ENCODE measurements at regions not wholly inside any gene's neighbourhood (a gene's known extent, or its start where the extent isn't known, plus 50 kb on each side); places are given as distances from the start of the nearest gene placed in this dataset.
"Not testable (repeated sequence)": the region's sequence is repeated elsewhere in the genome, so short reads cannot be mapped to it uniquely, and the experiment has no call there.

DNA sequence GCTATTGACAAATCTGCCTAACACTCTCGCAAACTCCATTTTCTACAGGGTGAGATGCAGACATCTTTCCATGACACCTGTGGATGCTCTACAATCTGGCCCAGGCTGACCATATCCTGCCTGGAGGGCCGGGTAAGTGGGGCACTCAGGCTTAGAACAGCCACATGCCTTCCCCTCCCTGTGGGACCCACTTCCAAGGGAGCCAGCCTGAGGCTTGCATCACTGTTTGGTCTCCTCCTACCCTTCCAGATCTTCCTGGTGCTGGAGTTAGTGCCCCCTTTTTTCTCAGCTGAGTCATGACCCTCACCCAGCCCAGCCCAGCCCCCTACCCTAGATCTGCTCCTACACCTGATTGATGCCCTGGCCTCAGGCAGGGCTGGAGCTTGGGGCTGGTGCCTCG, 62.0 kb upstream of the KCNK12 start:
- Histone ChIP-seq H3K27ac (no peak overlapping the region), H3K4me3 (no peak overlapping the region), H3K4me1 (replicated peaks) (peaks cover 12% of the 10 kb centered on the region), H3K36me3 (no peaks in the 10 kb centered on the region), H3K27me3 (replicated peaks) (0 out of 2 replicates have a peak, but pooled peaks cover 5% of the 10 kb centered on the region), H3K9me3 (replicated peaks) (no peaks in the 10 kb centered on the region)
- DNase-seq (ENCODE audit: low read depth in 1 of 2, low spot score in 2 of 2): no peak

DNA sequence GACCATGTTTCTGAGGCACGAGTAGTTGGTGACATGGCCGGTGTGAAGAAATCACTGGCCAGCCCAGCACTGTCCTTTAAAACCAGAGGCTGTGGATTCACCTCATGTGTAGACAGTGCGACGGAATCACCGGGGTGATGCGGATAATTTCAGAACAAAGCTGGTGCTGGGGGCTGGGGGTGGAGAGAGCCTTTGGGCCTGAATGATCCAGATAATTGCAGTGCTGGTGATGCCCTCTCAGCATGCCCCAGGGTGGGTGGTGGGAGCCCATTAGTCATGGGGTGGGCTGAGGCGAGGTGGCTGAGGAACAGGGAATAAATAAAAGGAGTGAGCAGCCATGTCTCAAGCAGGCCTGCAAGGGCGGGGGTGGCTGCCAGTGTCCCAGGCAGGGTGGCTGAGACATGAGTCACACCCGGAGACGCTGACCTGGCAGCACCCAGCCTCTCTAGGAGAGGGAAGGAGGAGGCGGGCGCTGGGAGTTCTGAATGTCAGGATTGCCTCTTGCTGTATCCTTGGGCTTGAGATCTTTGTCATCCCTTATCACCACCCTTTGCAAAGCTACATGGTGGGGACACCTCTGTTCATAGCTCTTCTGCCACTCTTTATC, 61.1 kb upstream of the KCNK12 start:
- no peaks in the 10 kb centered on the region for H3K9me3 ChIP-seq (replicated peaks)
- peak; percentile 67 to 86 for DNase-seq (ENCODE audit: low read depth in 1 of 2, low spot score in 2 of 2)
- no peak overlapping the region for H3K27ac ChIP-seq
- peaks cover 12% of the 10 kb centered on the region for H3K4me1 ChIP-seq (replicated peaks)
- 0 out of 2 replicates have a peak, but pooled peaks cover 3% of the 10 kb centered on the region for H3K27me3 ChIP-seq (replicated peaks)
- H3K4me3 ChIP-seq: no peak overlapping the region
- no peaks in the 10 kb centered on the region for H3K36me3 ChIP-seq

DNA sequence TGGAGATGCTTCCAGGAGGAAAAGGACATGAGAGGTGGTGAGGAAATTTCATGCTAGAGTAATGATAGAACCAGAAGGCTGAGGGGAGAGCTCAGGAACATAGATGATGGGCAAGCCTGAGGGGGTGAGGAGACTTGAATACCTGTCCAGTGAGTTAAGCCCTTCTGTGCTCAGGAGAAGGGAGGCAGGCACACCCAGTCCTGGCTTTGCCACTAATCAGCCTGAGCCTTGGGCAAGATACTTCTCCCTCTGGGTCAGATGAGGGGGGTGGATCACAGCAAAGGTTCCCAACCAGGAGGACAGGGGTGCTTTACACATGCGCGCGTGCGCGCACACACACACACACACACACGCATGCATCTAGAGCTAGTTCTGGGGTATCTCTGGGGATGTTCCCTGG, 60.5 kb upstream of the KCNK12 start:
- Histone ChIP-seq H3K36me3 (no peaks in the 10 kb centered on the region), H3K9me3 (replicated peaks) (no peaks in the 10 kb centered on the region), H3K27me3 (replicated peaks) (no peaks in the 10 kb centered on the region), H3K4me3 (no peak overlapping the region), H3K4me1 (replicated peaks) (peaks cover 12% of the 10 kb centered on the region), H3K27ac (no peak overlapping the region)
- no peak for DNase-seq (ENCODE audit: low read depth in 1 of 2, low spot score in 2 of 2)

DNA sequence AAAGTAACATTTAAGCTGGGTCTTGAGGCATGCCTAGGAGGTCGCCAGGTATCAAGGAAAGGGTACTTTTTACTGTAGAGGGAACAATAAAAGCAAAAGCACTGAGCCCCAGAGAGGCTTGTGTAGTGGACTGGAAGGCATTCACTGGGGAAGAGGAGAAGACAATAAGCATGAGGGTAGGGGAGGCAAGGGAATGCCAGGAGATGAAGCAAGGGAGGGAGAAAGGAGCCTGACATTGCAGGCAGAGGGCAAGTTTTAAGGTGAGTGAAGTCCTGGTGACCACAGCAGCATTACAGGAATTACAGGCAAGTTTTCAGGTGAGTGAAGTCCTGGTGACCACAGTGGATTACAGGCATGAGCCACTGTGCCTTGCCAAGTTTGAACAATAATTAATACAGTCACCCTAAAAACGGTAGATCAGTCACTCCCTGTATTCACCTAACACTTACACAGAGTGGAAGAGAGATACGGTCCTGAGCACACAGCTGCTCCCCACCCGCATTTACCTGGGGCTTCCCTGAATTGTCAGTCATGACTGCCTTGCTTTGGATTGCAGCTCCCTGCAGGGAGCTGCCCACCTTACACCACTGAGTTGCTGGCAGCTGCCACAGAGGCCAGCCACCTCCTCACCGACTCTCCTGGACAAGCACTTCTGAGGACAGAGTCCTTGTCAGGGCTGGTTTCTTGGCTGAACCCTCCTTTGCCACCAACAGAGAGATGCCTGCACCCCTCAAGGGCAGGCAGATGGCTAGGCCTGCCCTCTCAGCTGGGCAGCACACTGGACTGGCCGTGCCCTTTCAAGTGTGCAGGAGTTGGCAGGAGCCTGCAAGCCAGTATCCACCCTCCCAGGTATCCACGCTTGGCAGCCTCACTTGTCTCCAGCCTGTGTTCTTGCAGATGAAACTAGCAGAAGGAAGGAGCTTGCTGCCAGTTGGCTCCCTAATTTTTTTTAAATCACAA, 59.0 kb upstream of the KCNK12 start:
- Histone ChIP-seq H3K27ac (no peak overlapping the region), H3K27me3 (replicated peaks) (no peaks in the 10 kb centered on the region), H3K4me1 (replicated peaks) (peaks cover 12% of the 10 kb centered on the region), H3K36me3 (no peaks in the 10 kb centered on the region), H3K4me3 (no peak overlapping the region), H3K9me3 (replicated peaks) (no peaks in the 10 kb centered on the region)
- no peak for DNase-seq (ENCODE audit: low read depth in 1 of 2, low spot score in 2 of 2)

GRCh38 chr2:47628904-47629303, 58.1 kb upstream of the KCNK12 start:
- Histone ChIP-seq H3K27ac (no peak overlapping the region), H3K27me3 (replicated peaks) (no peaks in the 10 kb centered on the region; the same call in 1 of the 2 replicates), H3K4me1 (replicated peaks) (peaks cover 12% of the 10 kb centered on the region), H3K9me3 (replicated peaks) (no peaks in the 10 kb centered on the region), H3K36me3 (no peaks in the 10 kb centered on the region), H3K4me3 (no peak overlapping the region)
- no peak for DNase-seq (ENCODE audit: low read depth in 1 of 2, low spot score in 2 of 2)

- no peaks in the 10 kb centered on the region for H3K9me3 ChIP-seq (replicated peaks)
- no peak overlapping the region for H3K4me3 ChIP-seq
- H3K4me1 ChIP-seq (replicated peaks): peaks cover 4% of the 10 kb centered on the region
- H3K27ac ChIP-seq: no peak overlapping the region
- no peaks in the 10 kb centered on the region for H3K36me3 ChIP-seq
- H3K27me3 ChIP-seq (replicated peaks): no peaks in the 10 kb centered on the region; the same call in 1 of the 2 replicates
- DNase-seq (ENCODE audit: low read depth in 1 of 2, low spot score in 2 of 2): no peak
Measured at GRCh38 chr2:47626664-47627063, 55.9 kb upstream of the KCNK12 start.

DNA sequence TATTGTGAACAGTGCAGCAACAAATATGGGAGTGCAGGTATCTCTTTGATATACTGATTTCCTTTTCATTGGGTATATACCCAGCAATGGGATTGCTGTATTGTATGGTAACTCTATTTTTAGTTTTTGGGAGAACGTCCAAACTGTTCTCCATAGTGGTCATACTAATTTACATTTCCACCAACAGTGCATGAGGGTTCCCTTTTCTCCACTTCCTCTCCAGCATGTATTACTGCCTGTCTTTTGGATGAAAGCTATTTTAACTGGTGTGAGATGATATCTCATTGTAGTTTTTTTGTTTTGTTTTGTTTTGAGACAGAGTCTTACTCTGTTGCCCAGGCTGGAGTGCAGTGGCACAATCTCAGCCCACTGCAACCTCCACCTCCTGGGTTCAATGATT, 52.4 kb upstream of the KCNK12 start:
- not testable (repeated sequence) for H3K27me3 ChIP-seq (replicated peaks); DNase-seq (ENCODE audit: low read depth in 1 of 2, low spot score in 2 of 2); H3K9me3 ChIP-seq (replicated peaks); H3K27ac ChIP-seq; H3K4me3 ChIP-seq; H3K36me3 ChIP-seq; H3K4me1 ChIP-seq (replicated peaks)

- Histone ChIP-seq H3K4me1 (replicated peaks) (no peaks in the 10 kb centered on the region), H3K9me3 (replicated peaks) (no peaks in the 10 kb centered on the region), H3K4me3 (no peak overlapping the region), H3K27ac (no peak overlapping the region), H3K36me3 (no peaks in the 10 kb centered on the region), H3K27me3 (replicated peaks) (no peaks in the 10 kb centered on the region; the same call in 1 of the 2 replicates)
- no peak for DNase-seq (ENCODE audit: low read depth in 1 of 2, low spot score in 2 of 2)
Measured at GRCh38 chr2:47620770-47621437, 50.1 kb upstream of the KCNK12 start.

Measured in SJSA1 (cell line).